Hematopoietic multipotent progenitor cell treated with erythropoietin and hydrocortisone succinate and interleukin-3 and kit ligand, for 8 days (in vitro differentiated cells): ENCODE measurements at regions not wholly inside any gene's neighbourhood (a gene's known extent, or its start where the extent isn't known, plus 50 kb on each side); places are given as distances from the start of the nearest gene placed in this dataset.

ENCODE experiments used
- DNase-seq: peaks from one replicate; pipeline ENCODE4 v3.0.0-alpha.2; 2015

- DNase-seq, result peak; percentile 90
These were observed 138.9 kb downstream of the MN1 start for GRCh38 chr22:27662359-27663301.

- no peak for DNase-seq
These were observed 137.7 kb downstream of the MN1 start for GRCh38 chr22:27663812-27664211.

GRCh38 chr22:27666272-27666997 is 135.1 kb downstream of the MN1 start:
- DNase-seq, result no peak

GRCh38 chr22:27667121-27667843 is 134.3 kb downstream of the MN1 start:
- DNase-seq, result no peak

- peak; percentile 98 for DNase-seq
These were observed 132.4 kb downstream of the MN1 start for GRCh38 chr22:27668828-27669797.

- DNase-seq, result peak; percentile 47
These were observed 131.6 kb downstream of the MN1 start for GRCh38 chr22:27669798-27670599.

GRCh38 chr22:27670701-27671412 is 130.7 kb downstream of the MN1 start:
- DNase-seq, result peak; percentile 61

GRCh38 chr22:27671413-27671935 is 130.1 kb downstream of the MN1 start:
- peak; percentile 9 for DNase-seq

GRCh38 chr22:27672721-27673418 is 128.7 kb downstream of the MN1 start:
- no peak for DNase-seq

GRCh38 chr22:27673839-27674238 is 127.7 kb downstream of the MN1 start:
- DNase-seq, result no peak

GRCh38 chr22:27674261-27674923 is 127.2 kb downstream of the MN1 start:
- no peak for DNase-seq

- DNase-seq, result no peak
These were observed 124.9 kb downstream of the MN1 start for GRCh38 chr22:27676545-27677213.

GRCh38 chr22:27677905-27678458 is 123.6 kb downstream of the MN1 start:
- DNase-seq, result no peak

- no peak for DNase-seq
These were observed 122.4 kb downstream of the MN1 start for GRCh38 chr22:27679176-27679575.

- DNase-seq, result no peak
These were observed 121.7 kb downstream of the MN1 start for GRCh38 chr22:27679693-27680488.

GRCh38 chr22:27680636-27681035 is 120.9 kb downstream of the MN1 start:
- no peak for DNase-seq

- DNase-seq, result no peak
These were observed 120.5 kb downstream of the MN1 start for GRCh38 chr22:27681037-27681436.
